Progenitor cell of endocrine pancreas (in vitro differentiated cells): ENCODE measurements at regions not wholly inside any gene's neighbourhood (a gene's known extent, or its start where the extent isn't known, plus 50 kb on each side); places are given as distances from the start of the nearest gene placed in this dataset.

ENCODE experiments used
- DNase-seq: peaks from one replicate; pipeline ENCODE4 v3.0.0; 2021; ENCODE audit warnings: low spot score; ENCODE audit not compliant: unreplicated experiment
- H3K27ac Mint-ChIP-seq: 2 replicates; pipeline ENCODE4 v1.8.0; 2021; ENCODE audit warnings: mild to moderate bottlenecking, moderate library complexity, mixed read lengths
- H3K27me3 Mint-ChIP-seq: 2 replicates; pipeline ENCODE4 v1.8.0; 2021; ENCODE audit warnings: mixed read lengths
- H3K36me3 Mint-ChIP-seq: 2 replicates; pipeline ENCODE4 v1.8.0; 2022; ENCODE audit warnings: mixed read lengths; ENCODE audit not compliant: insufficient read depth
- H3K4me1 Mint-ChIP-seq: 2 replicates; pipeline ENCODE4 v1.8.0; 2021; ENCODE audit warnings: low read depth, mixed read lengths
- H3K4me3 Mint-ChIP-seq: 2 replicates; pipeline ENCODE4 v1.8.0; 2021; ENCODE audit warnings: low read depth, mild to moderate bottlenecking, moderate library complexity, mixed read lengths
- H3K9me3 Mint-ChIP-seq: 2 replicates; pipeline ENCODE4 v1.8.0; 2021; ENCODE audit warnings: low read depth, mixed read lengths
- CTCF ChIP-seq: fragments of 200-600 bp; sonication (generic); IDR thresholded peaks from one replicate; pipeline ENCODE4 v1.5.0; 2021; ENCODE audit warnings: antibody characterized with exemption, mild to moderate bottlenecking; ENCODE audit not compliant: unreplicated experiment

DNA sequence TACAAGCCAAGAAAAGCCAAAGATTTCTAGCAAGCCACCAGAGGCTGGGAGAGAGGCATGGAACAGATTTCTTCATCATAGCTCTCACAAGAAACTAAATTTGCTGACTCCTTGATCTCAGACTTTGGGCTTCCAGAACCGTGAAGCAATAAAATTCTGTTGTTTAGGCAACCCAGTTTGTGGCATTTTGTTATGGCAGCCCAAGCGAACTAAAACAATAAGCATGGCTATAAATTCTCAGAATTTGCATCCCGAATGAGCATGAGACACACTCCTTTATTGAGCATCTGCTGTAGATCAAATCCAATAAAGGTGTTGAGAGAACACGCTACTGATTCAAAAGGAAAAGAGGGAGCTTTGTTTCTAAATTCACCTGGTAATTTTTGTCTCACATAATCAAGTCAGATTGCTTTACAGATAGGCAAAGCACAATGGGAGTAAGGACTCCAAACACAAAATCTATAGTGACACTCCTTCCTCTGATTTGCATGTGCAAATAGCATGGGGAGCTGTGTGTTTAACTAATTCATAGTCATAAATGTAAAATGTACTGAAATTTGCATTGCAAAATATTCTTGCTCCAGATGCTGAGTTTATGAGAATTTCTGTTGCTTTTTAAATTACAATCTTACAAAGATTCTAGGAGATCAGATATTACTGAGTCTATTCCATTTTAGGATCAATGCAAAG lies 308.7 kb downstream of the MED10 start:
- no peak for DNase-seq
- no peaks in the 10 kb centered on the region for H3K4me1 Mint-ChIP-seq
- TF ChIP-seq CTCF, result no peak
- H3K27ac Mint-ChIP-seq, result no peak overlapping the region
- no peaks in the 10 kb centered on the region for H3K36me3 Mint-ChIP-seq
- peaks cover 3% of the 10 kb centered on the region for H3K9me3 Mint-ChIP-seq
- no peak overlapping the region for H3K4me3 Mint-ChIP-seq
- H3K27me3 Mint-ChIP-seq, result peaks cover 6% of the 10 kb centered on the region

DNA sequence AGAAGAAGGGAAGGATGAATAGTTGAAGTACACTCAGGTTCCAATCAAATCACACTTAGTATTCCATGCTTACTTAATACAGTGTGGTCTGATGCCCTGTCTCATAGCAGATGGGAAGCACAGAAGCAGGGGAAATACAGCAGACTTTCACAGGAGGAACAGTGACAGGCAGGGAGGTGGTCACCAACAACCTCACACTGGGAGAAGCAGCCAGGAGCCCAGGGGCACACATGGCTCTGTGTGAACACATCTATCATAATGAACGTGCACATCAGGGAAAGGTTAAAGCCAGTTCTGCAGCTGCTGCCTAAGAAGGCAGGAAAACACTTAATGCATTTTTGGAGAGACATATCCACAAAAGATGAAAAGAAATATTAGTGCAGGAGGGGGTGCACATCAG lies 312.3 kb downstream of the MED10 start:
- Mint-ChIP-seq H3K27me3 (no peaks in the 10 kb centered on the region), H3K4me1 (no peaks in the 10 kb centered on the region), H3K4me3 (no peak overlapping the region), H3K36me3 (no peaks in the 10 kb centered on the region), H3K9me3 (peaks cover 3% of the 10 kb centered on the region), H3K27ac (no peak overlapping the region)
- no peak for DNase-seq
- no peak for TF ChIP-seq CTCF

DNA sequence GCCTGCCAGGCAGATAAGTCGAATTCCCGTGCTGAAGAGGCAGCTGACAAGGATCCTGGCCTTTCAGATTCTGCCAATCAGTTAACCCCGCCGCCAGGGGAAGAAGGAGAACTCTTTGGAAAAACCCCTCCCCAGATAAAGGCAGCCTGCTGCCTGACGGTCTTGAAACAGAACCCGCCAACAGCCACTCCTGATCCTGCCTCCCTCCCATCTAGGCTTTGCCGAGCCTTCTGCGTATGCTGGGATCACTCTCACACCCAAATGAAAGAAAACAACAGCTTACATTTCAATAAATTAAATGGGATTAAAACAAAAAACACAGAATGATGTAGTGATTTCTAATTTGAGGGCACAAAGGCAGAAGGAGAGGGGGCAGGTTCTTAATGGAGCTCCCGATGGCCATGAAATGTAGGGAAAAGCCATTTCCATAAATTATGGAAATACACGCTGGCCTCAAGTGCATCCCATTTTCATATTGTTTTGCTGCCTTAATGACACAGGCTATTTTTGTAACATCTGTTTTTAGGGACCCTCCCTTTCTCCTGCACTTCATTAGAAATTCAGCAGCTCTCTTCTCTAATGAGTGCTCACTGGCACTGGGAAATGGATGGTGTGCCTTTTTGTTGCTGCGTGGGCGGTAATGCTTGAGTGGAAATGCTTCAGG lies 319.1 kb downstream of the MED10 start:
- H3K4me3 Mint-ChIP-seq, result no peak overlapping the region
- H3K36me3 Mint-ChIP-seq, result no peaks in the 10 kb centered on the region
- TF ChIP-seq CTCF, result no peak
- peaks cover 3% of the 10 kb centered on the region for H3K27me3 Mint-ChIP-seq
- no peaks in the 10 kb centered on the region for H3K9me3 Mint-ChIP-seq
- H3K4me1 Mint-ChIP-seq, result no peaks in the 10 kb centered on the region
- H3K27ac Mint-ChIP-seq, result no peak overlapping the region
- DNase-seq, result no peak

DNA sequence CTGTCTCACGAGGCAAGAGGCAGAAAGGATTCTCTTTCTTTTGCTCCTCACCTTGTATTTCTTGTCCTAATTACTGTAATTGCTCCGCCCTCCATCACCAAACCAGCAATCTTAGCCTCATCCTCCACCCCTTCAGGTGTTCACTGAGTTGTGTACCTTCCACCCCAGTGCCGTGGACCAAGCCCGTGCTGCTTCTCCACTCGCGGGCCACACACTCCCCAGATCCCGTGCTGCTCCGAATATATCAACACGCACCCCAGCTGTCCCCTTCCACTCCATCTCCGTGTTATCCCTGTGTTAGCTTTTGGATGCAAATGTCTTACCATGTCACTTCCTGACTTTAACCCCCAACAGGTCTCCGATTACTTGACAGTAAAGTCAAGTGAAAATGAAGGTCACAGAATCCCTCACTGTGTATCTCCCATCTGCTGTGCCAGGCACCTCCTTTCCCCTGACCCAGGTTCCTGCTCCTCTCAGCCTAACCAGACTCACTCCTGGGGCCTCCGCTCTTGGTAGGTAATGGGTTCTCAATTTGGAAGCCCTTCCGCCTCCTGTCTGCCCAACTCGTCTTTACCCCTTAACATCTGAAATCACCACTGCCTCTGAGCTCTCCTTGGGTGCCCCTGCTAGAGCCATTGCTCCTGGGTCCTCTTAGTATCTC lies 320.2 kb downstream of the MED10 start:
- Mint-ChIP-seq H3K9me3 (no peaks in the 10 kb centered on the region), H3K27me3 (peaks cover 3% of the 10 kb centered on the region), H3K36me3 (no peaks in the 10 kb centered on the region), H3K4me3 (no peak overlapping the region), H3K27ac (no peak overlapping the region), H3K4me1 (no peaks in the 10 kb centered on the region)
- TF ChIP-seq CTCF, result no peak
- no peak for DNase-seq

DNA sequence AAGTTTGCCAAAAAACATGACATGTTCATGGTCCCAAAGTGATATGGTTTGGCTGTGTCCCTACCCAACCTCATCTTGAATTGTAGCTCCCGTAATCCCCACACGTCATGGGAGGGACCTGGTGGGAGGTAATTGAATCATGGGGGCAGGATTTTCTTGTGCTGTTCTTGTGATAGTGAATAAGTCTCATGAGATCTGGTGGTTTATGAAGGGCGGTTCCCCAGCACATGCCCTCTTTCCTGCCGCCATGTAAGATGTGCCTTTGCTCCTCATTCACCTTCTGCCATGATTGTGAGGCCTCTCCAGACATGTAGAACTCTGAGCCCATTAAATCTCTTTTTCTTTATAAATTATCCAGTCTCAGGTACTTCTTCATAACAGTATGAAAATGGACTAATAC lies 322.1 kb downstream of the MED10 start:
- no peaks in the 10 kb centered on the region for H3K4me1 Mint-ChIP-seq
- DNase-seq, result no peak
- no peaks in the 10 kb centered on the region for H3K36me3 Mint-ChIP-seq
- peaks cover 3% of the 10 kb centered on the region for H3K27me3 Mint-ChIP-seq
- no peak for TF ChIP-seq CTCF
- no peak overlapping the region for H3K4me3 Mint-ChIP-seq
- no peak overlapping the region for H3K27ac Mint-ChIP-seq
- no peaks in the 10 kb centered on the region for H3K9me3 Mint-ChIP-seq
